HFFc6 (cell line): ENCODE measurements at regions not wholly inside any gene's neighbourhood (a gene's known extent, or its start where the extent isn't known, plus 50 kb on each side); places are given as distances from the start of the nearest gene placed in this dataset.

ENCODE experiments used
- DNase-seq: peaks from one replicate; pipeline ENCODE4 v3.0.0-alpha.2; 2018
- H3K27ac Mint-ChIP-seq: 2 replicates; pipeline ENCODE4 v1.8.0; 2020; ENCODE audit warnings: mild to moderate bottlenecking, mixed read lengths
- H3K27me3 Mint-ChIP-seq: 2 replicates; pipeline ENCODE4 v1.8.0; 2021; ENCODE audit warnings: mild to moderate bottlenecking, moderate library complexity, mixed read lengths; ENCODE audit not compliant: insufficient read depth
- H3K36me3 Mint-ChIP-seq: 2 replicates; pipeline ENCODE4 v1.8.0; 2021; ENCODE audit warnings: low read depth, mixed read lengths
- H3K4me1 Mint-ChIP-seq: 2 replicates; pipeline ENCODE4 v1.8.0; 2020; ENCODE audit warnings: low read depth, mixed read lengths
- H3K4me3 Mint-ChIP-seq: 2 replicates; pipeline ENCODE4 v1.8.0; 2020; ENCODE audit warnings: mild to moderate bottlenecking, moderate library complexity, mixed read lengths
- H3K9me3 Mint-ChIP-seq: 2 replicates; pipeline ENCODE4 v1.8.0; 2020; ENCODE audit warnings: mild to moderate bottlenecking, mixed read lengths
- CTCF ChIP-seq: fragments of 200-600 bp; sonication (generic); IDR thresholded peaks from 2 replicates; pipeline ENCODE4 v1.5.0; 2021; ENCODE audit warnings: antibody characterized with exemption, mild to moderate bottlenecking

- no peak overlapping the region for H3K4me3 Mint-ChIP-seq
- no peak overlapping the region for H3K27ac Mint-ChIP-seq
- no peak for DNase-seq
- H3K4me1 Mint-ChIP-seq, result no peaks in the 10 kb centered on the region
- TF ChIP-seq CTCF, result no peak
- no peaks in the 10 kb centered on the region for H3K36me3 Mint-ChIP-seq
- H3K9me3 Mint-ChIP-seq, result no peaks in the 10 kb centered on the region
- H3K27me3 Mint-ChIP-seq, result peaks cover 1% of the 10 kb centered on the region; the same call in 1 of the 2 replicates
Observed at GRCh38 chr10:61325223-61325960, 127.8 kb downstream of the TMEM26 start.

DNA sequence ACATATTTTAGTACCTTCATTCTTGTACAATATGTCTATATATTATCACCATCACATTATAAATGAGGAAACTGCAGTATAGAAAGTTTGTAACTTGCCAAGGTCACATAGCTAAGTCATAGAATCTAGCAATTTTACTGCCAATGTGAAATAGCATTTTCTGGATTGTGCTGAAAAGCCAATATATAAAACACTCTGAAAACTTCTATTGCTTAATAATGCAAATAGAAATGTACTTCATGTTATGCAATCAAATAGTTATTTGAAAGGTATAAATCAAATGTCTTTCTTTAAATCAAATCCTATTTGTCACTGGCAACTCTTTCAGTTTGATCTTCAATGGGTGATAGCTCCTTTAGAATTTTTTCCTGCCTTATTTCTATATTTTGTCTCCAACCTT lies 129.5 kb downstream of the TMEM26 start:
- TF ChIP-seq CTCF, result no peak
- Mint-ChIP-seq H3K36me3 (no peaks in the 10 kb centered on the region), H3K9me3 (no peaks in the 10 kb centered on the region), H3K4me1 (peaks cover 5% of the 10 kb centered on the region; the same call in 1 of the 2 replicates), H3K27me3 (peaks cover 1% of the 10 kb centered on the region; the same call in 1 of the 2 replicates), H3K27ac (no peak overlapping the region), H3K4me3 (no peak overlapping the region)
- DNase-seq, result no peak

- H3K4me1 Mint-ChIP-seq, result peaks cover 5% of the 10 kb centered on the region; the same call in 1 of the 2 replicates
- TF ChIP-seq CTCF, result no peak
- peaks cover 1% of the 10 kb centered on the region; the same call in 1 of the 2 replicates for H3K27me3 Mint-ChIP-seq
- no peak for DNase-seq
- no peak overlapping the region for H3K27ac Mint-ChIP-seq
- H3K36me3 Mint-ChIP-seq, result no peaks in the 10 kb centered on the region
- no peaks in the 10 kb centered on the region for H3K9me3 Mint-ChIP-seq
- no peak overlapping the region for H3K4me3 Mint-ChIP-seq
Observed at GRCh38 chr10:61321041-61321857, 131.9 kb downstream of the TMEM26 start.

DNA sequence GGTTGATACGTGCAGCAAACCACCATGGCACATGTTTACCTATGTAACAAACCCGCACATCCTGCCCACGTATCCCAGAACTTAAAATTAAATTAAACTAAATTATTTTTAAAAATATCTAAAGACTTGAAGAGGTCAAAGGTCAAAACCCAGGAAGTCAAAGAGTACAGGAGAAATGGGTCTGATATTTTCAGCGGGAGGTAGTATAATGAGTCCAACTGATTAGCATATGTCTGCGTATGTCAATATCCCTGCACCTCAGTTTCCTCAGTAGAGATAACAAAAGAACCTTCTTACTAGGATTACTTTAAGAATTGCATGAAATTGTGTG lies 133.0 kb downstream of the TMEM26 start:
- Mint-ChIP-seq H3K27me3 (peaks cover 1% of the 10 kb centered on the region; the same call in 1 of the 2 replicates), H3K4me3 (no peak overlapping the region), H3K4me1 (peaks cover 5% of the 10 kb centered on the region; the same call in 1 of the 2 replicates), H3K36me3 (no peaks in the 10 kb centered on the region), H3K9me3 (no peaks in the 10 kb centered on the region), H3K27ac (no peak overlapping the region)
- DNase-seq, result no peak
- no peak for TF ChIP-seq CTCF

DNA sequence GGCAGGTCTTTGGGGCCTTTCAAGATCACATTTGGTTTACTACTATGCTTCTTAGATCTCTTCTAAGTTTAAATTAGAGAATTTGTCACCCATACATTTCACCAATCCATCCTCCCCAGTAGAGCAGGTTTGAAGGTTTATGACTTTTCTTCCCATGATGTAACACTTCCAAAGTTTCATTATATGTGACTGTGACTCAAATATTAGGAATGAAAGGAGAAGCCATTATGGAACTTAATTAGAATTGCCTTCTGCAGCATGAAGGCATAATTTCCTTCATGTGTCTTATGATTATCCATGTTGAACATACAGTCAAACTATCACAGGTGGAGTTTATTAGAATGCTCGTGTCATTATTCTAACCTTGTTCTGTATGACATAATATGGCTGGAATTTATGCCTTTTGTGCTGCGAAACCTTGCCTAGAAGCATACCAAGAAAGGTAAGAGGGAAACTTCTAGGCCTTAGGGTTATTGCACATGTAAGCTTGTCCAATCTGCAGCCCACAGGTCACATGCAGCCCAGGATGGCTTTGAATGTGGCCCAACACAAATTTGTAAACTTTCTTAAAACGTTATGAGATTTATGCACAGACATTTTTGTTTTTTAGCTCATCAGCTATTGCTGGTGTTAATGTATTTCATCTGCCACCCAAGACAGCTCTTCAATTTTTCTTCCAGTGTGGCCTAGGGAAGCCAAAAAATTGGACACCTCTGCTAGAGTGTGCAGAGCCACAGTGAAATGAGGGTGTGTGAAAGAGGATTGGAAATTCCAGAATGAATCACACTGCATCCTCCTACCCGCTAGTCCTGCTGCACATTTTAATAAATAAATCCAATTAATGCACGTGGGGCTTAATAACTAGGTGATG lies 133.6 kb downstream of the TMEM26 start:
- no peak overlapping the region for H3K27ac Mint-ChIP-seq
- TF ChIP-seq CTCF, result no peak
- H3K4me1 Mint-ChIP-seq, result peaks cover 5% of the 10 kb centered on the region; the same call in 1 of the 2 replicates
- H3K9me3 Mint-ChIP-seq, result no peaks in the 10 kb centered on the region
- H3K27me3 Mint-ChIP-seq, result peaks cover 1% of the 10 kb centered on the region; the same call in 1 of the 2 replicates
- no peak overlapping the region for H3K4me3 Mint-ChIP-seq
- no peak for DNase-seq
- H3K36me3 Mint-ChIP-seq, result no peaks in the 10 kb centered on the region
